K562 (cell line): ENCODE measurements at regions not wholly inside any gene's neighbourhood (a gene's known extent, or its start where the extent isn't known, plus 50 kb on each side); places are given as distances from the start of the nearest gene placed in this dataset.
"Not testable (repeated sequence)": the region's sequence is repeated elsewhere in the genome, so short reads cannot be mapped to it uniquely, and the experiment has no call there.

Experiments
- ATAC-seq: fragments of 200-7000 bp; cut with Tn5 transposase; 3 replicates; pipeline ENCODE4 v1.9.1; 2020; ENCODE audit warnings: moderate library complexity
- BruUV-seq: library from RNA; stranded (reverse); fragments of 400-500 nt; replicated peaks from 2 replicates; lab custom pipeline; 2021; lab: Mats Ljungman, UMichigan
- CTCF ChIA-PET: fragments of 300-600 bp; formaldehyde crosslinking; extraction: SDS; loops from one replicate; lab custom pipeline; 2021; ENCODE audit warnings: low intra/inter-chr PET ratio; lab: Yijun Ruan, JAX
- POLR2A ChIA-PET: fragments of 300-600, 350-650 bp; sonication (Branson Sonifier 250); formaldehyde crosslinking; extraction: SDS; loops from one replicate; lab custom pipeline; 2021; ENCODE audit warnings: antibody characterized with exemption, inconsistent platforms; lab: Yijun Ruan, JAX
- DNase-seq, 4 experiments: peaks; one replicate each; pipeline versions ENCODE4 v3.0.0 to v3.0.0-alpha.2; 2011 to 2018; ENCODE audit warnings: low spot score in 3 of 4, mixed read lengths in 3 of 4; ENCODE audit errors: extremely low read depth in 1 of 4
- FAIRE-seq: peaks from 2 replicates; lab custom pipeline; 2011; peaks lifted over from hg19 to GRCh38; lab: Jason Lieb, UNC
- H2AFZ ChIP-seq: 2 replicates; pipeline ENCODE4 v1.6.0; 2011; ENCODE audit warnings: low read depth, low read length, control low read depth, inconsistent platforms
- H3K27ac ChIP-seq: fragments of 200-600 bp; 3 replicates; pipeline ENCODE4 v1.8.0; 2011; ENCODE audit warnings: low read depth, mild to moderate bottlenecking, control low read depth, inconsistent platforms, low read length, moderate library complexity, mixed read lengths; ENCODE audit errors: extremely low read depth
- H3K27me3 ChIP-seq, 2 experiments: fragments of 300-600 bp in 1 of 2; 2 replicates in 1 of 2; 3 replicates in 1 of 2; pipeline versions ENCODE4 v1.6.0 to v1.8.0; 2011; ENCODE audit warnings: inconsistent platforms in 2 of 2, low read length in 2 of 2, mild to moderate bottlenecking in 1 of 2, mixed read lengths in 1 of 2, moderate library complexity in 1 of 2; ENCODE audit not compliant: control insufficient read depth in 2 of 2, insufficient read depth in 2 of 2
- H3K36me3 ChIP-seq: fragments of 300-600 bp; 3 replicates; pipeline ENCODE4 v1.8.0; 2011; ENCODE audit warnings: mild to moderate bottlenecking, low read length, inconsistent platforms; ENCODE audit not compliant: control insufficient read depth, insufficient read depth
- H3K4me1 ChIP-seq, 2 experiments: fragments of 200-600 bp in 1 of 2; replicated peaks in 1 of 2; 2 replicates in 1 of 2; 3 replicates in 1 of 2; pipeline versions ENCODE4 v1.5.1 to v1.8.0; 2011; ENCODE audit warnings: inconsistent platforms in 2 of 2, low read length in 2 of 2, mild to moderate bottlenecking in 1 of 2, mixed read lengths in 1 of 2, moderate library complexity in 1 of 2; ENCODE audit not compliant: control insufficient read depth in 2 of 2, insufficient read depth in 2 of 2
- H3K4me2 ChIP-seq: 2 replicates; pipeline ENCODE4 v1.6.1; 2011; ENCODE audit warnings: low read length, control low read depth, inconsistent platforms, mixed read lengths; ENCODE audit not compliant: insufficient read depth
- H3K4me3 ChIP-seq: fragments of 200-600 bp; sonication (generic), shearing (Covaris generic); 2 replicates; pipeline ENCODE4 v1.5.1; 2016; ENCODE audit warnings: control low read depth, inconsistent platforms
- H3K79me2 ChIP-seq: fragments of 200-600 bp; 3 replicates; pipeline ENCODE4 v1.8.0; 2011; ENCODE audit warnings: low read length, inconsistent platforms; ENCODE audit not compliant: control insufficient read depth, insufficient read depth
- H3K9ac ChIP-seq, 2 experiments: 2 replicates each; pipeline versions ENCODE4 v1.6.0 to v1.6.1; 2011; ENCODE audit warnings: low read depth in 2 of 2, low read length in 2 of 2, control low read depth in 1 of 2, inconsistent platforms in 1 of 2, mild to moderate bottlenecking in 1 of 2, mixed read lengths in 1 of 2; ENCODE audit not compliant: insufficient read depth in 1 of 2
- H3K9me1 ChIP-seq: one replicate; pipeline ENCODE4 v1.6.0; 2011; ENCODE audit warnings: inconsistent platforms, mild to moderate bottlenecking, low read length, moderate library complexity; ENCODE audit not compliant: control insufficient read depth, insufficient read depth
- H3K9me3 ChIP-seq: replicated peaks from 2 replicates; pipeline ENCODE4 v1.5.1; 2011; ENCODE audit warnings: low read depth, low read length, inconsistent platforms; ENCODE audit not compliant: control insufficient read depth, insufficient read depth
- H4K20me1 ChIP-seq: replicated peaks from 2 replicates; pipeline ENCODE4 v1.6.1; 2011; ENCODE audit warnings: low read length, inconsistent platforms, mixed read lengths; ENCODE audit not compliant: control insufficient read depth, insufficient read depth
- CEBPB ChIP-seq: fragments of 450-650 bp; IDR thresholded peaks from 2 replicates; pipeline ENCODE4 v1.6.1; 2016; ENCODE audit warnings: missing genetic modification characterization, missing compliant biosample characterization
- CEBPG ChIP-seq, 3 experiments: fragments of 200-800 bp in 1 of 3; sonication (Bioruptor generic) in 1 of 3; sonication (generic) in 1 of 3; formaldehyde crosslinking in 1 of 3; IDR thresholded peaks in 2 of 3; conservative IDR thresholded peaks in 1 of 3; 2 replicates each; pipeline versions ENCODE4 v1.6.1 to v1.8.0; 2016 to 2022; ENCODE audit warnings: missing compliant biosample characterization in 2 of 3, missing genetic modification characterization in 2 of 3, mild to moderate bottlenecking in 1 of 3, missing genetic modification reagents in 1 of 3
- TRIM24 ChIP-seq, 2 experiments: fragments of 450-650 bp; IDR thresholded peaks; 2 replicates each; pipeline ENCODE4 v1.6.1; 2016
- WGBS: fragments of 100-300 bp; shearing (Covaris generic); methylation state at CpG from one replicate; pipeline ENCODE4 v1.1.6; 2016; ENCODE audit warnings: low coverage, mixed read lengths; ENCODE audit not compliant: insufficient coverage; ENCODE audit errors: missing lambda C conversion rate; 5-methylcytosine and 5-hydroxymethylcytosine counted together
- in situ Hi-C: fragments of 300-500 bp; cut with MboI; formaldehyde crosslinking; loops from 4 replicates; pipeline ENCODE4 v1.15.0; 2018; ENCODE audit warnings: inconsistent platforms, mixed read lengths
- intact Hi-C: fragments of 100-400 bp; cut with micrococcal nuclease; formaldehyde crosslinking; loops from 2 replicates; pipeline ENCODE4 v1.14.2; 2022

DNA sequence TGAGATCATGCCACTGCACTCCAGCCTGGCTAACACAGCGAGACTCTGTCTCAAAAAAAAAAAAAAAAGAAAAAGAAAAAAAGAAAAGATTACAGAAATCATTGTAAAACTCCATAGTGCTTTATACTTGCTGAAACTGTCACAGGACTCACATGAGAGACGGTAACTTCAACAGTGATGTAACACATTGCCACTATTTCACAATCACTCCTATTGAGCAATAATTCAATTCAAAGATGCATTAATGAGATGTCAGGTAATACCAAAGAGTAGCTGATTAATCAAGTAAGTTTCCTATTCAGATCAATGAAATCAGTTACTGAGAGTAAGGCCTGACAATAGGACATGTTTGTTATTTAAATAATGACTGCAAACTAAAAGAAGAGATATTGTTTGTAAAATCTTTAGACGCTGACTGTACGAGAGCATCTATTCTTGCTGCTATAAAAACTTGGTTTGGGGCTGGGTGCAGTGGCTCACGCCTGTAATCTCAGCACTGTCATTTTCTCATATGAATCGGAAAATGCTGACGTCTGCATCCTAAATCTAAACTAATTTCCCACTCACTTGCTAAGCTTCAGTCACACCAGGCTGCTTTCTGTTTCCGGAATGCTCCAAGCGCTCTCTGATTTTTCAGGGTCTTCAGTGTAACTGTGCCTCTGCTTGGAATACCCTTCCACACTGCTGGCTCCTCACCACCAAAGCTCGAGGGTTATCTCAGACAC is 381.7 kb downstream of the SPATA31A7 start:
- H3K9me3 ChIP-seq, intact Hi-C loops, CTCF ChIA-PET, H3K9ac ChIP-seq, FAIRE-seq, ATAC-seq, H3K27ac ChIP-seq, H4K20me1 ChIP-seq, H3K9me1 ChIP-seq, H3K27me3 ChIP-seq, H3K4me2 ChIP-seq, H2AFZ ChIP-seq, BruUV-seq, in situ Hi-C loops, H3K4me3 ChIP-seq, H3K4me1 ChIP-seq, H3K36me3 ChIP-seq, POLR2A ChIA-PET, H3K79me2 ChIP-seq, DNase-seq: not testable (repeated sequence)
- peak; percentile 92 to 93 for TF ChIP-seq TRIM24 (IDR thresholded peaks at IDR 0.05)
- peak; percentile 92 for TF ChIP-seq CEBPB (tag)
- TF ChIP-seq CEBPG (CRISPR knock-in tag; IDR thresholded peaks at IDR 0.05): peak; percentile 42; the same call in 1 of the 2 replicates
- TF ChIP-seq CEBPG (tag; conservative IDR thresholded peaks at IDR 0.05 in 1 of 2, IDR thresholded peaks at IDR 0.05 in 1 of 2): peak; percentile 63 to 94
- WGBS: 97% methylated on average over 6 of the region's 10 CpGs

DNA sequence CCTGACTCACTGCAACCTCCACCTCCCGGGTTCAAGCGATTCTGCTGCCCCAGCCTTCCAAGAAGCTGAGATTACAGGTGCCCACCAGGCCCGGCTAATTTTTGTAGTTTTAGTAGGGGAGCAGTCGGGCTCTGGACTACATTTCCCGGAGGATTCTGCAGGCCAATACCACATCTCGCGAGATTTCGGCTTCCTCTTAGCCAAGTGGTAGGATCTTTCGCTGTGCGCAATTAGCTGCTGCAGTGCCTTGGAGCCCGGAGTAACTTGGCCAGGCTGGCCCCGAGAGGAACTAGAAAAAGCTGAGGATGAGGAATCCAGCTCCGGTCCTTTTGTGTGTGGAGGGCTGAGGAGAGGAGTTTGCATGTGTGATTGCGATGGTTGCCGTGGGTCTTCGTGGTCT is 382.5 kb downstream of the SPATA31A7 start:
- H3K9ac ChIP-seq, H3K4me2 ChIP-seq, POLR2A ChIA-PET, H3K79me2 ChIP-seq, H3K36me3 ChIP-seq, H3K9me1 ChIP-seq, H3K4me3 ChIP-seq, H3K4me1 ChIP-seq, H4K20me1 ChIP-seq, H3K27me3 ChIP-seq, BruUV-seq, in situ Hi-C loops, CTCF ChIA-PET, intact Hi-C loops, ATAC-seq, H3K9me3 ChIP-seq, FAIRE-seq: not testable (repeated sequence)
- Histone ChIP-seq H3K27ac (peak overlapping the region; percentile 72; the same call in 2 of the 3 replicates), H2AFZ (peak overlapping the region; percentile 77; the same call in 1 of the 2 replicates)
- WGBS: 97% methylated on average over 12 of the region's 16 CpGs
- DNase-seq: peak in 1 of 4 experiments; percentile 2
